SU-DHL-6 (cell line): ENCODE measurements at regions not wholly inside any gene's neighbourhood (a gene's known extent, or its start where the extent isn't known, plus 50 kb on each side); places are given as distances from the start of the nearest gene placed in this dataset.

Experiments used
- CTCF ChIP-seq: fragments of 200-600 bp; sonication (generic); IDR thresholded peaks from one replicate; pipeline ENCODE4 v1.5.1; 2017; ENCODE audit warnings: antibody characterized with exemption, mild to moderate bottlenecking, low read length, moderate library complexity; ENCODE audit not compliant: insufficient read depth, poor library complexity, severe bottlenecking
- EZH2phosphoT487 ChIP-seq: fragments of 200-600 bp; sonication (generic), shearing (Covaris generic); conservative IDR thresholded peaks from 2 replicates; pipeline ENCODE4 v1.6.1; 2018; ENCODE audit warnings: mild to moderate bottlenecking, antibody characterized with exemption, low read length, moderate library complexity, mixed read lengths

DNA sequence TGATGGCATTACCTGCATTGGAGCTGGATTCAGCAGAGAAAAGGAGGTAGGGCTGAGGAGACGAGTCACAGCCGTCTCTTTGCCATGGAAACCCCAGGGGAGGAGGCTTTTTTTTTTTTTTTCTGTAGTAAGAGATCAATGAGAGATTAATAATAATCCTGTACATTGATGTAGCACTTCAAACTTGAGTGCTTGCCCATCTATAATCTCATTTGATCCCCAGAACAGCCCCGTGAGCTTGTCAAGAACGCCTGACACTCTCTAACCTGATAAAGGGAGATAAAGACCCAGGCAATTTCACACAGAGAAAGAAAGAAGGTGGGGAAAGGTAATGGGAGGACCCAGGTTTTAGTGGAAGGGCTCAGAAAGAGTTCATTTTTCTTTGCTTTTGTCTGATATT, 195.2 kb upstream of the FOXK1 start:
- TF ChIP-seq CTCF (no peak), EZH2phosphoT487 (no peak)
